ENCODE measurements at regions not wholly inside any gene's neighbourhood (a gene's known extent, or its start where the extent isn't known, plus 50 kb on each side); places are given as distances from the start of the nearest gene placed in this dataset.
A peak's percentile ranks its signal among the peaks of the same experiment; 100 is the strongest.

DNA sequence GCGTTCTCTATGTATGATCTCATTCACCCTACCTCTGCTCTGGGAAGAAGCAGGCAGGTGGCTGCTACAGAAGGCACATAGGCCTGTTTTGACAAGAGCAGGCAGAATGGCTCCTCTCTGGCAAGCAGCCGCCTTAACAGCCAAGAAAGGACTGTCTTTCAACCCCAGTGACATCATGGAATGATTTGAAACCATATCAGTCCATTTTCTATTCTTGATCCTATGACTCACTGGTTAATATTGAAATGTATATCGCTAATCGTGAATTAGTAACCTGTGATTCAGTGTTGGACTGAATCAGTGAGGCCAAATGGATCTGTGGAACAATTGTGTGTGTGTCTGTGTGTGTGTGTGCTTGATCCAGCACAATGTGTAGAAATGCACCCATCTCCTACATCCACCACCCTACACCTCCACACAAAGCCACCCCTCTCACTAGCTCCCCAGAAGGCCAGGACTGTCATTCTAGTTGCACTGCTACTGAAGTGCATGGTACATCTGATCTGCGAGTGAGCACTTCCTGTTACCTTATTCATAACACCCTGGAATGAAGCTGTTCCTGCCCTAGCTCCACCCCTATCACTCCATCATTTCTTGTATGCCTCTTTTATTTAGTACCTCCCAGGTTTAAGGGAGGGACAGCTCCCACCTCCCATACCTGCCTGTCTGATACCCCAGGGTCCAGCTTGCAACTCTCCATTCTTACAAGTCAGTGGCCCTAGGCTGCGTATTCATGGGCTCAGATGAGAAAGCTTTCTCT, 460.0 kb downstream of the FOXO1 start:
- no peak overlapping the region for H3K18ac ChIP-seq (ENCODE audit: low read depth in 1 of 2, low read length in 2 of 2)
- H4K91ac ChIP-seq (ENCODE audit: low read length): no peak overlapping the region
- H3K9ac ChIP-seq (ENCODE audit: low read length): no peak overlapping the region
- peak overlapping the region; percentile 86 for H3K27ac ChIP-seq (ENCODE audit: low read length, poor library complexity, severe bottlenecking)
- H2AFZ ChIP-seq (ENCODE audit: low read depth, low read length): no peak overlapping the region
- no peak overlapping the region for H3K4me2 ChIP-seq (ENCODE audit: low read length, poor library complexity, severe bottlenecking)
- no peak overlapping the region for H2BK15ac ChIP-seq (ENCODE audit: low read depth, poor library complexity, severe bottlenecking)
- H2BK120ac ChIP-seq (ENCODE audit: low read depth, low read length): no peak overlapping the region
- 80% methylated on average over 3 of the region's 6 CpGs for WGBS
- H3K27me3 ChIP-seq (ENCODE audit: control insufficient read depth in 1 of 2, insufficient read depth in 1 of 2, low read length in 2 of 2): no peaks in the 10 kb centered on the region
- H3K4ac ChIP-seq (ENCODE audit: low read depth in 1 of 2, low read length in 2 of 2): no peak overlapping the region
- no peak overlapping the region for H3K14ac ChIP-seq (ENCODE audit: low read length in 2 of 2)
- peaks cover 7% of the 10 kb centered on the region for H3K9me3 ChIP-seq (ENCODE audit: control insufficient read depth, low read length)
- peaks cover 11% of the 10 kb centered on the region for H3K4me1 ChIP-seq (ENCODE audit: control insufficient read depth, insufficient read depth, low read depth, low read length)
- no peaks in the 10 kb centered on the region for H3K36me3 ChIP-seq (ENCODE audit: control insufficient read depth in 1 of 2, insufficient read depth in 2 of 2, low read depth in 1 of 2, low read length in 2 of 2)
- no peak overlapping the region for H4K8ac ChIP-seq (ENCODE audit: low read length)
- H3K4me3 ChIP-seq (ENCODE audit: insufficient read depth in 1 of 2, low read depth in 1 of 2, low read length in 2 of 2): no peak overlapping the region
- H2AK5ac ChIP-seq (ENCODE audit: low read length, severe bottlenecking): no peak overlapping the region
- H2BK12ac ChIP-seq (ENCODE audit: low read length in 2 of 2): no peak overlapping the region
- H3K79me1 ChIP-seq (replicated peaks; ENCODE audit: low read length, poor library complexity, severe bottlenecking): no peaks in the 10 kb centered on the region
- no peak for DNase-seq
- peak overlapping the region; percentile 74 for H2BK5ac ChIP-seq (ENCODE audit: low read depth, low read length, poor library complexity, severe bottlenecking)
- H3K23ac ChIP-seq (ENCODE audit: low read length in 2 of 2): no peak overlapping the region

DNA sequence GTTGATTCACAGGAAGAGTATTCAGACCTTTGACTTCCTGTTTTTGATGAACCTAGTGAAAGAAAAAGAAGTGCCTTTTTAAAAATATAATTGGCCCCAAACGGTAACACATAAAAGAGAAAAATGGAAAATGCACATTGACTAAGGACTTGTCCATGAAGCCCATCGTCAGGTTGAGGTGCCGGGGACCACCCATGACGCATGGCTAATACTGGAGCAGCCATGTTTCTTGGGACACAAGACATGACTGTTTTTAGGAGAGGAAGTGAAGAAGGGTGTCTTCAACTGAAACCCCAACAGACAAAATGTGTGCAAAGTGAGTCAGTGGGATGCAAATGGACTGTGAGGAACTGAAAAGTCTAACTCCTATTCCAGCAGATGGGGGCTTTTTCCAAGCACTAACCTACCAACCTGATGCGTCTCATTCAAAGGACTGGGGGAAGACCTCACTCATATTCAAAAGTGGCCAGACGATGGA, 459.4 kb downstream of the FOXO1 start:
- Histone ChIP-seq H3K14ac (ENCODE audit: low read length in 2 of 2) (no peak overlapping the region), H3K36me3 (ENCODE audit: control insufficient read depth in 1 of 2, insufficient read depth in 2 of 2, low read depth in 1 of 2, low read length in 2 of 2) (no peaks in the 10 kb centered on the region), H3K4ac (ENCODE audit: low read depth in 1 of 2, low read length in 2 of 2) (no peak overlapping the region), H3K27me3 (ENCODE audit: control insufficient read depth in 1 of 2, insufficient read depth in 1 of 2, low read length in 2 of 2) (peaks cover 0 to 3% of the 10 kb centered on the region in 2 experiments), H2AK5ac (ENCODE audit: low read length, severe bottlenecking) (peak overlapping the region; percentile 83), H3K27ac (ENCODE audit: low read length, poor library complexity, severe bottlenecking) (peak overlapping the region; percentile 42), H3K9me3 (ENCODE audit: control insufficient read depth, low read length) (peaks cover 7% of the 10 kb centered on the region), H3K23ac (ENCODE audit: low read length in 2 of 2) (no peak overlapping the region), H2BK5ac (ENCODE audit: low read depth, low read length, poor library complexity, severe bottlenecking) (no peak overlapping the region), H2BK120ac (ENCODE audit: low read depth, low read length) (no peak overlapping the region), H3K9ac (ENCODE audit: low read length) (no peak overlapping the region), H3K79me1 (replicated peaks; ENCODE audit: low read length, poor library complexity, severe bottlenecking) (no peaks in the 10 kb centered on the region), H3K4me3 (ENCODE audit: insufficient read depth in 1 of 2, low read depth in 1 of 2, low read length in 2 of 2) (no peak overlapping the region), H4K91ac (ENCODE audit: low read length) (no peak overlapping the region), H3K4me2 (ENCODE audit: low read length, poor library complexity, severe bottlenecking) (no peak overlapping the region), H2BK12ac (ENCODE audit: low read length in 2 of 2) (no peak overlapping the region), H3K4me1 (ENCODE audit: control insufficient read depth, insufficient read depth, low read depth, low read length) (peaks cover 11% of the 10 kb centered on the region), H4K8ac (ENCODE audit: low read length) (no peak overlapping the region), H3K18ac (ENCODE audit: low read depth in 1 of 2, low read length in 2 of 2) (no peak overlapping the region), H2BK15ac (ENCODE audit: low read depth, poor library complexity, severe bottlenecking) (no peak overlapping the region), H2AFZ (ENCODE audit: low read depth, low read length) (no peak overlapping the region)
- 96% methylated on average over 6 of the region's 6 CpGs for WGBS
- DNase-seq: no peak

DNA sequence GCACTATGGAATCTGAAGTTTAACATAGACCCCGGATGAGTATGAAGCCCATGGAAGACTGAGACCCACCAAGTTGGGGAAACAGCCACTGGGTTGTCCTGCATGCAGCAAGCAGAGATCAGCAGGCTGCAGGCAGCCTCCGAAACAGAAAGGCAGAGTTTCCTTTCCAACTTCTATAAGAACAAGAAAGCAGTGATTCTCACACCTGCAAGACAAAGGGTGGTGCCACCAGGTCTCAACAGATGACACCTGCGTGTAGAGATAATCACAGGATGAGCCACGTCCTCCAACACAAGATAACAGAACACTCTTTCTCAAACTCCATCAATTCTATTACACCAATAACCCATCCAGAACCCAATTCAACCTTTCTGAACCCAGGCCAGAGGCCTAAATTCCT, 457.9 kb downstream of the FOXO1 start:
- no peak overlapping the region for H3K27ac ChIP-seq (ENCODE audit: low read length, poor library complexity, severe bottlenecking)
- H2BK5ac ChIP-seq (ENCODE audit: low read depth, low read length, poor library complexity, severe bottlenecking): no peak overlapping the region
- WGBS: 80% methylated on average over 4 of the region's 4 CpGs
- no peak overlapping the region for H3K18ac ChIP-seq (ENCODE audit: low read depth in 1 of 2, low read length in 2 of 2)
- no peaks in the 10 kb centered on the region for H3K36me3 ChIP-seq (ENCODE audit: control insufficient read depth in 1 of 2, insufficient read depth in 2 of 2, low read depth in 1 of 2, low read length in 2 of 2)
- peaks cover 0 to 7% of the 10 kb centered on the region in 2 experiments for H3K27me3 ChIP-seq (ENCODE audit: control insufficient read depth in 1 of 2, insufficient read depth in 1 of 2, low read length in 2 of 2)
- H3K9ac ChIP-seq (ENCODE audit: low read length): no peak overlapping the region
- no peak overlapping the region for H3K4ac ChIP-seq (ENCODE audit: low read depth in 1 of 2, low read length in 2 of 2)
- peaks cover 7% of the 10 kb centered on the region for H3K9me3 ChIP-seq (ENCODE audit: control insufficient read depth, low read length)
- no peak overlapping the region for H3K4me3 ChIP-seq (ENCODE audit: insufficient read depth in 1 of 2, low read depth in 1 of 2, low read length in 2 of 2)
- no peaks in the 10 kb centered on the region for H3K79me1 ChIP-seq (replicated peaks; ENCODE audit: low read length, poor library complexity, severe bottlenecking)
- no peak for DNase-seq
- H2AFZ ChIP-seq (ENCODE audit: low read depth, low read length): no peak overlapping the region
- no peak overlapping the region for H4K8ac ChIP-seq (ENCODE audit: low read length)
- H3K14ac ChIP-seq (ENCODE audit: low read length in 2 of 2): no peak overlapping the region
- H4K91ac ChIP-seq (ENCODE audit: low read length): no peak overlapping the region
- no peak overlapping the region for H2BK12ac ChIP-seq (ENCODE audit: low read length in 2 of 2)
- H3K4me1 ChIP-seq (ENCODE audit: control insufficient read depth, insufficient read depth, low read depth, low read length): peaks cover 11% of the 10 kb centered on the region
- H3K4me2 ChIP-seq (ENCODE audit: low read length, poor library complexity, severe bottlenecking): no peak overlapping the region
- H2BK15ac ChIP-seq (ENCODE audit: low read depth, poor library complexity, severe bottlenecking): no peak overlapping the region
- no peak overlapping the region for H3K23ac ChIP-seq (ENCODE audit: low read length in 2 of 2)
- no peak overlapping the region for H2AK5ac ChIP-seq (ENCODE audit: low read length, severe bottlenecking)
- no peak overlapping the region for H2BK120ac ChIP-seq (ENCODE audit: low read depth, low read length)

DNA sequence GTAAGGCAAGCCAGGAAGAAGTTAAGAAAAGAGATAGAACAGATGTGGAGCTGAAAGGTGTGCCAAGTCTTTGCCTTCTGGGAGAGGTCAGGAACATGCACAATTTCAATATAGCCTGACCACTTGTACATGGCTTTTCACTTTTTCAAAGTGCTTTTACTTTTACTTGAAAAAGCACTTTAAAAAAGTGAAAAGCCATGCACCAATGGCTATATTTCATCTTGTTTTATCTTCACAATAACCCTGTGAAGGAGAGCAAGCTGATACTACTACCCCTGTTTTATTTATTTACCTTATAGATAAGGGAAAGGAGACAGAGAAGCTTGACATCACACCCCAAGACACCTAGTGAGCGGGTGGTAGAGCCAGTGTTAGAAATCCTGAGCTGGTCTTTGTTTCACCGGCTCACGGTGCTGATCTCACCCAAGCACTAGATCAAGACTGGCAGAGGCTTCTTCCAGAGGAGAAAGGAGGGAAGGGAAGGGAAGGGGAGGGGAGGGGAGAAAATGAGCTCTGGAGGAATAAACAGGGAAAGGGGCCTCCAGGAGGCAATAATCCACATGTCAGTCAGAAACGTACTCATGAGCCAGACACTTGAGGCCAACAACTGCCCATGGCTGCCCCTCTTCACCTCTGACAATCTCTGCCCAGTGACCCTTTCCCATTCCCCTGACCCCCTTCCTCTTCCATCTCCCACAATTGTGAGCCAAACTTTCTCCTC, 455.4 kb downstream of the FOXO1 start:
- H2AK5ac ChIP-seq (ENCODE audit: low read length, severe bottlenecking): no peak overlapping the region
- H2BK5ac ChIP-seq (ENCODE audit: low read depth, low read length, poor library complexity, severe bottlenecking): no peak overlapping the region
- H2BK12ac ChIP-seq (ENCODE audit: low read length in 2 of 2): no peak overlapping the region
- no peak overlapping the region for H2BK15ac ChIP-seq (ENCODE audit: low read depth, poor library complexity, severe bottlenecking)
- no peak overlapping the region for H3K9ac ChIP-seq (ENCODE audit: low read length)
- no peak for DNase-seq
- no peak overlapping the region for H3K27ac ChIP-seq (ENCODE audit: low read length, poor library complexity, severe bottlenecking)
- H2AFZ ChIP-seq (ENCODE audit: low read depth, low read length): no peak overlapping the region
- H3K14ac ChIP-seq (ENCODE audit: low read length in 2 of 2): no peak overlapping the region
- no peak overlapping the region for H3K23ac ChIP-seq (ENCODE audit: low read length in 2 of 2)
- H3K18ac ChIP-seq (ENCODE audit: low read depth in 1 of 2, low read length in 2 of 2): no peak overlapping the region
- no peak overlapping the region for H4K8ac ChIP-seq (ENCODE audit: low read length)
- no peak overlapping the region for H3K4me3 ChIP-seq (ENCODE audit: insufficient read depth in 1 of 2, low read depth in 1 of 2, low read length in 2 of 2)
- H3K4ac ChIP-seq (ENCODE audit: low read depth in 1 of 2, low read length in 2 of 2): no peak overlapping the region
- WGBS: 43% methylated on average over 1 of the region's 4 CpGs
- peaks cover 7% of the 10 kb centered on the region for H3K4me1 ChIP-seq (ENCODE audit: control insufficient read depth, insufficient read depth, low read depth, low read length)
- no peak overlapping the region for H2BK120ac ChIP-seq (ENCODE audit: low read depth, low read length)
- H3K27me3 ChIP-seq (ENCODE audit: control insufficient read depth in 1 of 2, insufficient read depth in 1 of 2, low read length in 2 of 2): peaks cover 0 to 7% of the 10 kb centered on the region in 2 experiments
- no peak overlapping the region for H4K91ac ChIP-seq (ENCODE audit: low read length)
- no peaks in the 10 kb centered on the region for H3K36me3 ChIP-seq (ENCODE audit: control insufficient read depth in 1 of 2, insufficient read depth in 2 of 2, low read depth in 1 of 2, low read length in 2 of 2)
- no peaks in the 10 kb centered on the region for H3K79me1 ChIP-seq (replicated peaks; ENCODE audit: low read length, poor library complexity, severe bottlenecking)
- H3K4me2 ChIP-seq (ENCODE audit: low read length, poor library complexity, severe bottlenecking): no peak overlapping the region
- no peaks in the 10 kb centered on the region for H3K9me3 ChIP-seq (ENCODE audit: control insufficient read depth, low read length)
